CD14-positive monocyte (primary cell): ENCODE measurements at regions not wholly inside any gene's neighbourhood (a gene's known extent, or its start where the extent isn't known, plus 50 kb on each side); places are given as distances from the start of the nearest gene placed in this dataset.

Source experiments
- DNase-seq, 3 donors: peaks; one replicate each; pipeline ENCODE4 v3.0.0-alpha.2; 2011 to 2022
- H2AFZ ChIP-seq: 2 replicates; pipeline ENCODE4 v1.6.0; 2012; ENCODE audit warnings: mild to moderate bottlenecking, low read depth, low read length, inconsistent platforms; ENCODE audit not compliant: insufficient read depth, poor library complexity, severe bottlenecking
- H3K27ac ChIP-seq, 2 donors: 1 replicate in 1 of 2; 2 replicates in 1 of 2; pipeline ENCODE4 v1.5.1; 2012 to 2013; ENCODE audit warnings: low read length in 2 of 2, control low read depth in 1 of 2, inconsistent platforms in 1 of 2, low read depth in 1 of 2, mild to moderate bottlenecking in 1 of 2
- H3K27me3 ChIP-seq, 2 donors: one replicate each; pipeline versions ENCODE4 v1.6.0 to v1.6.1; 2011 to 2013; ENCODE audit warnings: low read length in 2 of 2; ENCODE audit not compliant: control insufficient read depth in 2 of 2, insufficient read depth in 2 of 2
- H3K36me3 ChIP-seq, 2 donors: replicated peaks in 1 of 2; 1 replicate in 1 of 2; 2 replicates in 1 of 2; pipeline versions ENCODE4 v1.5.1 to v1.6.1; 2012 to 2013; ENCODE audit warnings: low read length in 2 of 2, control low read depth in 1 of 2, inconsistent platforms in 1 of 2, mild to moderate bottlenecking in 1 of 2; ENCODE audit not compliant: insufficient read depth in 2 of 2, control insufficient read depth in 1 of 2
- H3K4me1 ChIP-seq, 2 donors: 1 replicate in 1 of 2; 2 replicates in 1 of 2; pipeline versions ENCODE4 v1.5.1 to v1.6.1; 2012 to 2013; ENCODE audit warnings: low read length in 2 of 2, control low read depth in 1 of 2, inconsistent platforms in 1 of 2, mild to moderate bottlenecking in 1 of 2, moderate library complexity in 1 of 2; ENCODE audit not compliant: insufficient read depth in 2 of 2, control insufficient read depth in 1 of 2
- H3K4me2 ChIP-seq: replicated peaks from 2 replicates; pipeline ENCODE3; 2012; ENCODE audit warnings: low read length, moderate library complexity, mild to moderate bottlenecking; ENCODE audit not compliant: poor library complexity, severe bottlenecking; ENCODE audit errors: extremely low read depth
- H3K4me3 ChIP-seq, 3 experiments: fragments of 200-600 bp in 1 of 3; sonication (generic) in 1 of 3; replicated peaks in 1 of 3; 1 replicate in 2 of 3; 2 replicates in 1 of 3; pipeline ENCODE4 v1.5.1; 2011 to 2013; ENCODE audit warnings: low read length in 3 of 3, mild to moderate bottlenecking in 3 of 3, control low read depth in 2 of 3, low read depth in 2 of 3, inconsistent platforms in 1 of 3, moderate library complexity in 1 of 3
- H3K79me2 ChIP-seq: 2 replicates; pipeline ENCODE4 v1.6.0; 2012; ENCODE audit warnings: mild to moderate bottlenecking, control low read depth, inconsistent platforms, low read length, moderate library complexity; ENCODE audit not compliant: insufficient read depth
- H3K9ac ChIP-seq: 2 replicates; pipeline ENCODE4 v1.6.0; 2017; ENCODE audit warnings: low read length, mild to moderate bottlenecking; ENCODE audit not compliant: insufficient read depth, poor library complexity, severe bottlenecking
- H3K9me3 ChIP-seq, 2 donors: replicated peaks in 1 of 2; 1 replicate in 1 of 2; 2 replicates in 1 of 2; pipeline versions ENCODE4 v1.5.1 to v1.6.1; 2012 to 2013; ENCODE audit warnings: low read length in 2 of 2, control low read depth in 1 of 2; ENCODE audit not compliant: control insufficient read depth in 1 of 2, insufficient read depth in 1 of 2
- H4K20me1 ChIP-seq: 2 replicates; pipeline ENCODE4 v1.6.0; 2012; ENCODE audit warnings: mild to moderate bottlenecking, low read length, control low read depth, moderate library complexity; ENCODE audit not compliant: insufficient read depth
- H3K27ac Mint-ChIP-seq, 7 donors: one replicate each; pipeline ENCODE4 v1.8.0; 2020; ENCODE audit warnings: mild to moderate bottlenecking in 7 of 7, mixed read lengths in 7 of 7, moderate library complexity in 6 of 7, inconsistent platforms in 2 of 7
- H3K27me3 Mint-ChIP-seq, 3 donors: one replicate each; pipeline ENCODE4 v1.8.0; 2021 to 2022; ENCODE audit warnings: low read depth in 3 of 3, mild to moderate bottlenecking in 3 of 3, mixed read lengths in 3 of 3, moderate library complexity in 3 of 3, inconsistent platforms in 1 of 3
- H3K36me3 Mint-ChIP-seq, 2 donors: one replicate each; pipeline ENCODE4 v1.8.0; 2020; ENCODE audit warnings: mixed read lengths in 2 of 2, inconsistent platforms in 1 of 2, mild to moderate bottlenecking in 1 of 2
- H3K4me1 Mint-ChIP-seq: one replicate; pipeline ENCODE4 v1.8.0; 2020; ENCODE audit warnings: mild to moderate bottlenecking, mixed read lengths
- H3K4me3 Mint-ChIP-seq, 2 donors: one replicate each; pipeline ENCODE4 v1.8.0; 2020; ENCODE audit warnings: mild to moderate bottlenecking in 2 of 2, mixed read lengths in 2 of 2, moderate library complexity in 1 of 2
- H3K9me3 Mint-ChIP-seq, 7 donors: one replicate each; pipeline ENCODE4 v1.8.0; 2020 to 2022; ENCODE audit warnings: mixed read lengths in 7 of 7, mild to moderate bottlenecking in 6 of 7, moderate library complexity in 6 of 7, inconsistent platforms in 2 of 7
- CTCF ChIP-seq: fragments of 200-600 bp; IDR thresholded peaks from one replicate; pipeline ENCODE4 v1.8.0; 2022; ENCODE audit warnings: antibody characterized with exemption, mild to moderate bottlenecking
- WGBS: methylation state at CpG from one replicate; pipeline ENCODE4 v1.1.5; 2013; ENCODE audit warnings: missing lambda C conversion rate; ENCODE audit not compliant: insufficient coverage; 5-methylcytosine and 5-hydroxymethylcytosine counted together
- intact Hi-C, 2 donors: fragments of 100-400 bp; cut with micrococcal nuclease; formaldehyde crosslinking; loops; one replicate each; pipeline versions ENCODE4 v1.15.0 to v1.15.1; 2023

- intact Hi-C loops: no loop called here
- no peak overlapping the region for H2AFZ ChIP-seq
- Mint-ChIP-seq H3K36me3 (no peaks in the 10 kb centered on the region), H3K27me3 (no peaks in the 10 kb centered on the region), H3K4me1 (no peaks in the 10 kb centered on the region), H3K27ac (no peak overlapping the region), H3K9me3 (peaks cover 2 to 15% (median 5%) of the 10 kb centered on the region in 7 donors), H3K4me3 (no peak overlapping the region)
- no peak for TF ChIP-seq CTCF
- no peak overlapping the region for H3K4me3 ChIP-seq
- H3K27ac ChIP-seq: no peak overlapping the region
- no peak overlapping the region for H3K9ac ChIP-seq
- DNase-seq: no peak
- no peaks in the 10 kb centered on the region for H4K20me1 ChIP-seq
- no peaks in the 10 kb centered on the region for H3K27me3 ChIP-seq
- H3K9me3 ChIP-seq: no peaks in the 10 kb centered on the region
- no peaks in the 10 kb centered on the region for H3K4me1 ChIP-seq
- WGBS: no CpG with 5 or more reads among the region's 3 CpGs
- no peaks in the 10 kb centered on the region for H3K36me3 ChIP-seq
- H3K4me2 ChIP-seq: no peak overlapping the region
- H3K79me2 ChIP-seq: no peaks in the 10 kb centered on the region
These were observed 298.9 kb downstream of the SHOX2 start for GRCh38 chr3:157807280-157807679.

- Histone ChIP-seq H3K4me3 (no peak overlapping the region), H3K27me3 (no peaks in the 10 kb centered on the region), H4K20me1 (no peaks in the 10 kb centered on the region), H2AFZ (no peak overlapping the region), H3K9ac (no peak overlapping the region), H3K27ac (no peak overlapping the region), H3K4me1 (no peaks in the 10 kb centered on the region), H3K9me3 (no peaks in the 10 kb centered on the region), H3K4me2 (no peak overlapping the region), H3K79me2 (no peaks in the 10 kb centered on the region), H3K36me3 (no peaks in the 10 kb centered on the region)
- peaks cover 2 to 22% (median 11%) of the 10 kb centered on the region in 7 donors for H3K9me3 Mint-ChIP-seq
- no peak for DNase-seq
- no peaks in the 10 kb centered on the region for H3K36me3 Mint-ChIP-seq
- TF ChIP-seq CTCF: no peak
- intact Hi-C loops: no loop called here
- H3K27me3 Mint-ChIP-seq: no peaks in the 10 kb centered on the region
- H3K4me3 Mint-ChIP-seq: no peak overlapping the region
- WGBS: no CpG with 5 or more reads among the region's 2 CpGs
- no peaks in the 10 kb centered on the region for H3K4me1 Mint-ChIP-seq
- no peak overlapping the region for H3K27ac Mint-ChIP-seq
These were observed 300.7 kb downstream of the SHOX2 start for GRCh38 chr3:157805538-157805937.
